RWPE1 (cell line): ENCODE measurements at regions not wholly inside any gene's neighbourhood (a gene's known extent, or its start where the extent isn't known, plus 50 kb on each side); places are given as distances from the start of the nearest gene placed in this dataset.

Source experiments
- CTCF ChIA-PET: fragments of 350-600 bp; sonication (Branson Sonifier 250); formaldehyde crosslinking; extraction: SDS; loops from one replicate; lab custom pipeline; 2021; lab: Yijun Ruan, JAX
- POLR2A ChIA-PET: fragments of 400-600 bp; formaldehyde crosslinking; extraction: SDS; loops from one replicate; lab custom pipeline; 2020; ENCODE audit warnings: antibody characterized with exemption; ENCODE audit not compliant: low non-redundant PET; lab: Yijun Ruan, JAX
- DNase-seq: peaks from one replicate; pipeline ENCODE4 v3.0.0; 2012; ENCODE audit warnings: low spot score
- H3K27ac ChIP-seq: fragments of 450-650 bp; 2 replicates; pipeline ENCODE4 v1.5.1; 2017
- TF ChIP-seq, protein P1 (sequence below): fragments of 450-650 bp; conservative IDR thresholded peaks from 2 replicates; pipeline ENCODE4 v1.5.1; 2017; ENCODE audit warnings: low read depth, mild to moderate bottlenecking

DNA sequence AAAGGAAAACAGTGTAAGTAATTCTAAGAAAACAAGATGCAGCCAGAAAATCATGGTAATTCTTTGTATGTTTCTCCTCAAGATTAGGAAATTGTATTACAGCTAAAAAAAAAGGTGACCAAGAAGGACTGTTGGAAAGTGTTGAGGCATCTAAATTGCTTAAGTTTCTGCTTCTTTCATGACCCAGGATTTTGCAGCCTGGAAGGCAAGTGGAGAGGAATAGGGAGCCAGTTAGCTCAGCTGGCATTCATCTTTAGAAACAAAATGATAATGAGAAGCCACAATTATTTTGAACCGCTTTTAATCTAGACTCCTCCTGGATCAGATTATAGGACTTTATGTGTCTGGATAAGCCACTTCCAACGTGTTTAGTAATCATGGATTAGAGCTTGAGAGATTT lies 56.8 kb upstream of the TMEM229A start:
- no peak for DNase-seq
- ChIA-PET CTCF (interaction anchor here (0.9 kb wide), 1 partner anchor 292 kb away, joined by 4 read pairs; no protein-coding TSS in a partner anchor), POLR2A (no interaction called here)
- H3K27ac ChIP-seq: no peak overlapping the region
- TF ChIP-seq, protein P1, sequence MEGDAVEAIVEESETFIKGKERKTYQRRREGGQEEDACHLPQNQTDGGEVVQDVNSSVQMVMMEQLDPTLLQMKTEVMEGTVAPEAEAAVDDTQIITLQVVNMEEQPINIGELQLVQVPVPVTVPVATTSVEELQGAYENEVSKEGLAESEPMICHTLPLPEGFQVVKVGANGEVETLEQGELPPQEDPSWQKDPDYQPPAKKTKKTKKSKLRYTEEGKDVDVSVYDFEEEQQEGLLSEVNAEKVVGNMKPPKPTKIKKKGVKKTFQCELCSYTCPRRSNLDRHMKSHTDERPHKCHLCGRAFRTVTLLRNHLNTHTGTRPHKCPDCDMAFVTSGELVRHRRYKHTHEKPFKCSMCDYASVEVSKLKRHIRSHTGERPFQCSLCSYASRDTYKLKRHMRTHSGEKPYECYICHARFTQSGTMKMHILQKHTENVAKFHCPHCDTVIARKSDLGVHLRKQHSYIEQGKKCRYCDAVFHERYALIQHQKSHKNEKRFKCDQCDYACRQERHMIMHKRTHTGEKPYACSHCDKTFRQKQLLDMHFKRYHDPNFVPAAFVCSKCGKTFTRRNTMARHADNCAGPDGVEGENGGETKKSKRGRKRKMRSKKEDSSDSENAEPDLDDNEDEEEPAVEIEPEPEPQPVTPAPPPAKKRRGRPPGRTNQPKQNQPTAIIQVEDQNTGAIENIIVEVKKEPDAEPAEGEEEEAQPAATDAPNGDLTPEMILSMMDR: no peak

DNA sequence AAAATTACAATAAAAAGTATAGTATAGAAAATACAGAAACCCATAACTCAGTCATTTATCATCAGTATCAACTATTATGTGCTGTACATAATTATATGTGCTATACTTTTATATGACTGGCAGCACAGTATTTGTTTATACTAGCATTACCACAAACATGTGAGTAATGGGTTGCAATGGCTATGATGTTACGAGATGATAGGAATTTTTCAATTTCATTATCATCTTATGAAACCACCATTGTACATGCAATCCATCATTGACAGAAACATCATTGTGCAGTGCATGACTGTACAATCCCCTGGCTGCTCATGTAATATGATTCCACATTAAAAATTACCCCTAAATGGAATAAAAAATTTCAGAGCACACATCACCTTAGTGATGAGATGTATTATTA lies 55.7 kb upstream of the TMEM229A start:
- CTCF ChIA-PET: interaction anchor here (0.7 kb wide), 1 partner anchor 507 kb away, joined by 4 read pairs; no protein-coding TSS in a partner anchor
- no peak overlapping the region for H3K27ac ChIP-seq
- no peak for DNase-seq
- TF ChIP-seq, protein P1: no peak
- POLR2A ChIA-PET: no interaction called here

DNA sequence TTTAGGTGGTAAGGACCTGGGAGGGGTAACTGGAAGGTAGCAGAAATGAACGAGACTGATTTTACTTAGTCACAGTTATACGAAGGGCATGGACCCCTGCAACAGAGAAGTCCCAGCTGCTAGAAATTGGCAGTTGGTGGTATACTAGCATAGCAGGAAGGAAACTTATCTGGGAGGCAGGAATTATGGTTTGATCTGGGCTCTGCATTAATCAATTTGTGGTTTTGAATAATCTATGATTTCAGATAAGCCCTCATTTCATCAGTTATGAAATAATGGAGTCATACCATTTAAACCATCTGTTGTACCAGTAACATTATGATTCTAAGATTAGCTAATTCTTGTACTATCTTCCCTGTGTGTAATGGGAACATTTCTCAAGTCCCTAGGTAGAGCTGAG lies 54.0 kb upstream of the TMEM229A start:
- TF ChIP-seq, protein P1: no peak
- ChIA-PET POLR2A (no interaction called here), CTCF (no interaction called here)
- H3K27ac ChIP-seq: no peak overlapping the region
- no peak for DNase-seq

DNA sequence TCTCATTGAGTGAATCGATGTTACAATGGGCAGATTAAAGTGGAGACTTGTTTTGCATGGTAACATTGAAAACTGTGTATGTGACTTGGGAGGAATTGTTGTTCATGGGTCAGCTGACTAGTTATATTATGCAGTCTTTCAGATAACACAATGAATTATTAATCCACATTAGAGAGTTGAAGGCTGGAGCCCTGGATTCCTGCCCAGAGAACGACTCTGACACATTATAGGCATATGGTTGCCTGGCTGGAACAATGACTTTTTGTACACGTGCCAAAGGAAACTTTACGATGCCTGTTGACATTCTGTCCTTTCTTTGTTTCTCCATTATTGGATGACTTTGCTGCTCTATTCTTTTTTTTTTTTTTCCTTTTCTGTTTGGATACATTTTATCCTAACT lies 52.3 kb upstream of the TMEM229A start:
- DNase-seq: peak; percentile 5
- TF ChIP-seq, protein P1: no peak
- POLR2A ChIA-PET: interaction anchor here (0.7 kb wide), 1 partner anchor 373 kb away, joined by 6 read pairs; no protein-coding TSS in a partner anchor
- CTCF ChIA-PET: no interaction called here
- H3K27ac ChIP-seq: no peak overlapping the region

DNA sequence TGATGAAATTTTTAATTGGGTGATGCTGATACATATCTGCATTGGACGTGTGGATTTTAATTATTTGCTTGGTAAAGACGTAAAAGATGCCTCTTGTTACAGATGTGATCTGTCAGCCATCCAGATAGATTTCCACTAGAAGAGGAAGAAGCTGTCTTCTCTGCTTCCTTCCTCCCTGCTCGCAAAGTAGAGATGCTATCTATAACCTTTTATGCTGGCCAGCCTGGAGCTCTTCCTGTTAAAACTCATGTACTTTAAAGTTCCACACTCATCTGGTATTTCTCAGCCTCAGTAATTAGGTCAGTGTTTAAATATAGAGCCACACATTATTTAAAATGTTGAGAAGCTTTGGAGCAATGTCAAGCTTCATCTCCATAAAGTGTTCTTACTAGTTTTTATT lies 51.2 kb upstream of the TMEM229A start:
- ChIA-PET POLR2A (no interaction called here), CTCF (interaction anchor here (0.6 kb wide), 1 partner anchor 8 kb away, joined by 3 read pairs; no protein-coding TSS in a partner anchor)
- TF ChIP-seq, protein P1: no peak
- DNase-seq: no peak
- H3K27ac ChIP-seq: no peak overlapping the region
